Suprapubic skin (tissue), 4 donors: ENCODE measurements at regions not wholly inside any gene's neighbourhood (a gene's known extent, or its start where the extent isn't known, plus 50 kb on each side); places are given as distances from the start of the nearest gene placed in this dataset.

Experiments used
- DNase-seq, 2 donors: peaks; one replicate each; pipeline ENCODE4 v3.0.0-alpha.2; 2019; ENCODE audit warnings: low spot score in 2 of 2
- H3K27ac ChIP-seq: fragments of 200-600 bp; sonication (generic); one replicate; pipeline ENCODE4 v1.5.1; 2019
- H3K27me3 ChIP-seq: fragments of 200-600 bp; sonication (generic); one replicate; pipeline ENCODE4 v1.5.1; 2019
- H3K36me3 ChIP-seq: fragments of 200-600 bp; sonication (generic); one replicate; pipeline ENCODE4 v1.5.1; 2019
- H3K4me1 ChIP-seq: fragments of 200-600 bp; sonication (generic); one replicate; pipeline ENCODE4 v1.5.1; 2019
- H3K4me3 ChIP-seq: fragments of 200-600 bp; sonication (generic); one replicate; pipeline ENCODE4 v1.5.1; 2019; ENCODE audit warnings: mild to moderate bottlenecking
- H3K9me3 ChIP-seq: fragments of 200-600 bp; sonication (generic); one replicate; pipeline ENCODE4 v1.5.1; 2019
- CTCF ChIP-seq, 2 donors: fragments of 200-600 bp in 1 of 2; fragments of 450-650 bp in 1 of 2; sonication (generic) in 1 of 2; IDR thresholded peaks; one replicate each; pipeline ENCODE4 v1.5.1; 2016 to 2019; ENCODE audit warnings: antibody characterized with exemption in 2 of 2, mild to moderate bottlenecking in 1 of 2, moderate library complexity in 1 of 2
- EP300 ChIP-seq: sonication (generic); formaldehyde crosslinking; IDR thresholded peaks from one replicate; pipeline ENCODE4 v1.6.1; 2017; ENCODE audit warnings: antibody characterized with exemption
- POLR2A ChIP-seq, 2 donors: fragments of 450-650 bp; IDR thresholded peaks; one replicate each; pipeline ENCODE4 v1.6.1; 2017; ENCODE audit warnings: antibody characterized with exemption in 2 of 2, mild to moderate bottlenecking in 2 of 2, moderate library complexity in 2 of 2
- POLR2AphosphoS5 ChIP-seq, 3 donors: sonication (generic); formaldehyde crosslinking; IDR thresholded peaks; one replicate each; pipeline ENCODE4 v1.6.1; 2017; ENCODE audit warnings: antibody characterized with exemption in 3 of 3
- WGBS: methylation state at CpG from one replicate; pipeline ENCODE4 v1.1.5; 2018; 5-methylcytosine and 5-hydroxymethylcytosine counted together

GRCh38 chr11:106451228-106451922 is 373.9 kb downstream of the AASDHPPT start:
- 62% methylated on average over 2 of the region's 2 CpGs for WGBS
- Histone ChIP-seq H3K27ac (no peak overlapping the region), H3K36me3 (no peaks in the 10 kb centered on the region), H3K27me3 (no peaks in the 10 kb centered on the region), H3K4me1 (no peaks in the 10 kb centered on the region), H3K4me3 (no peak overlapping the region), H3K9me3 (peaks cover 6% of the 10 kb centered on the region)
- DNase-seq: no peak
- TF ChIP-seq POLR2A (IDR thresholded peaks at IDR 0.05) (no peak), POLR2AphosphoS5 (IDR thresholded peaks at IDR 0.05) (no peak), EP300 (no peak), CTCF (IDR thresholded peaks at IDR 0.05) (no peak)

DNA sequence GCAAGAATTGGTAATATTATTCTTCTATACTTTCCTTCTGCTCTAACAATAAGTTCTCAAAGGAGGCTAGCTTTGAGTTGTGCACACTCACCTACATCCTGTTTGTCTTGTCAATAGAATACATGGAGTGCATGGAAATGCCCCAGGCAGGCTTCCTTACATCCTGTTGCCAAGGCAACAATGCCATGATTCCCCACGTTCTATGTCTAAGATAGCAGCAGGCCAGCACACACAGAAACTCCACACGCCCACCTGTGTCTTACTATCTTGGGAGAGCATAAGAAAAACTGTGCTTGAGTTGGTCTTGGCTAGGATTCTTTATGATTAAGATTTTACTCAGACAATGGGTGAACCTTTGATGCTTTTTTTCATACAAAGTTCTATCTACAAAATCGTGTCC is 379.2 kb downstream of the AASDHPPT start:
- H3K4me3 ChIP-seq: no peak overlapping the region
- no peaks in the 10 kb centered on the region for H3K27me3 ChIP-seq
- no peak for DNase-seq
- H3K36me3 ChIP-seq: no peaks in the 10 kb centered on the region
- WGBS: 53% methylated on average over 3 of the region's 3 CpGs
- no peak overlapping the region for H3K27ac ChIP-seq
- no peaks in the 10 kb centered on the region for H3K4me1 ChIP-seq
- TF ChIP-seq CTCF (IDR thresholded peaks at IDR 0.05) (no peak), EP300 (no peak), POLR2A (IDR thresholded peaks at IDR 0.05) (no peak), POLR2AphosphoS5 (IDR thresholded peaks at IDR 0.05) (no peak)
- peaks cover 6% of the 10 kb centered on the region for H3K9me3 ChIP-seq

- DNase-seq: no peak
- no peaks in the 10 kb centered on the region for H3K27me3 ChIP-seq
- no peak overlapping the region for H3K27ac ChIP-seq
- H3K9me3 ChIP-seq: peaks cover 5% of the 10 kb centered on the region
- no peak overlapping the region for H3K4me3 ChIP-seq
- TF ChIP-seq CTCF (IDR thresholded peaks at IDR 0.05): no peak
- TF ChIP-seq POLR2AphosphoS5 (IDR thresholded peaks at IDR 0.05): no peak
- TF ChIP-seq EP300: no peak
- no peak for TF ChIP-seq POLR2A (IDR thresholded peaks at IDR 0.05)
- 39% methylated on average over 1 of the region's 1 CpG for WGBS
- H3K36me3 ChIP-seq: no peaks in the 10 kb centered on the region
- no peaks in the 10 kb centered on the region for H3K4me1 ChIP-seq
These were observed 380.3 kb downstream of the AASDHPPT start for GRCh38 chr11:106457727-106458126.

- DNase-seq: no peak
- Histone ChIP-seq H3K4me3 (no peak overlapping the region), H3K27me3 (no peaks in the 10 kb centered on the region), H3K9me3 (no peaks in the 10 kb centered on the region), H3K4me1 (no peaks in the 10 kb centered on the region), H3K36me3 (no peaks in the 10 kb centered on the region), H3K27ac (no peak overlapping the region)
- no peak for TF ChIP-seq EP300
- TF ChIP-seq POLR2AphosphoS5 (IDR thresholded peaks at IDR 0.05): no peak
- TF ChIP-seq CTCF (IDR thresholded peaks at IDR 0.05): no peak
- no peak for TF ChIP-seq POLR2A (IDR thresholded peaks at IDR 0.05)
- 35% methylated on average over 3 of the region's 3 CpGs for WGBS
These were observed 381.7 kb downstream of the AASDHPPT start for GRCh38 chr11:106459135-106459534.

DNA sequence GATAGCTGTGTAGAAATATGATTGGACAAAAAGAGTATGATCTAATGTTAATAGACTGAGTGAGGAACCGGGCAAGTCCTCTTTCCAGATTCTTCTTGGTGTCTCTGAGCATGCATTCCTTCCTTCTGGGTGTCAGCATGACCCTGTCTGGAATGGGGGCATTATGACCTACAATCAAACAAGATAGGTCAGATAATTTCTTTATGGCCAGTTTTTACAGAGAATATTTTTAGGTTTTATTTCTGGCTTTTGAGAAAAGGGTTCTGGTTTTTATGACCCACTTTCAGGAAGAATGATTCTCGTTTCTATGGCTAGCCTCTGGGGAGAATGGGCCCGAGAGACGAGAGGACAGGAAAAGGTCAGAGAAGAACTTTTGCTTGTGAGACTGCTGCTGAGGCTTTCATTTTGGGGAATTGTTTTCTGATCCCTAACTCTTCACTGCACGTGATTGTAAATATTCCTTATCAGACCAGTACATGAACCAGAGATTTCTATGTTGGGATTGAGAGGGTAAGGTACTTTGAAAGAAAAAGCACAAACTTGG is 383.8 kb downstream of the AASDHPPT start:
- H3K9me3 ChIP-seq: no peaks in the 10 kb centered on the region
- no peak for TF ChIP-seq EP300
- TF ChIP-seq CTCF (IDR thresholded peaks at IDR 0.05): no peak
- no peak for TF ChIP-seq POLR2AphosphoS5 (IDR thresholded peaks at IDR 0.05)
- no peak for TF ChIP-seq POLR2A (IDR thresholded peaks at IDR 0.05)
- 59% methylated on average over 5 of the region's 5 CpGs for WGBS
- H3K27ac ChIP-seq: no peak overlapping the region
- no peak overlapping the region for H3K4me3 ChIP-seq
- no peaks in the 10 kb centered on the region for H3K27me3 ChIP-seq
- DNase-seq: no peak
- no peaks in the 10 kb centered on the region for H3K4me1 ChIP-seq
- no peaks in the 10 kb centered on the region for H3K36me3 ChIP-seq
